ENCODE measurements at regions not wholly inside any gene's neighbourhood (a gene's known extent, or its start where the extent isn't known, plus 50 kb on each side); places are given as distances from the start of the nearest gene placed in this dataset.
A peak's percentile ranks its signal among the peaks of the same experiment; 100 is the strongest.

- TF ChIP-seq ZFX (IDR thresholded peaks at IDR 0.05; ENCODE audit: borderline replicate concordance) (no peak), CTCF (IDR thresholded peaks at IDR 0.05) (no peak)
- H3K27ac ChIP-seq, result no peak overlapping the region
These were observed 58.9 kb upstream of the ZSWIM2 start for GRCh38 chr2:186907897-186908296.

GRCh38 chr2:186903216-186903615, 54.2 kb upstream of the ZSWIM2 start:
- no peak overlapping the region for H3K27ac ChIP-seq
- TF ChIP-seq CTCF (IDR thresholded peaks at IDR 0.05) (peak; percentile 54), ZFX (IDR thresholded peaks at IDR 0.05; ENCODE audit: borderline replicate concordance) (no peak)
